GM20431 (cell line): ENCODE measurements at regions not wholly inside any gene's neighbourhood (a gene's known extent, or its start where the extent isn't known, plus 50 kb on each side); places are given as distances from the start of the nearest gene placed in this dataset.

Source experiments
- in situ Hi-C: fragments of 300-500 bp; cut with MseI, MboI; formaldehyde crosslinking; loops from one replicate; pipeline ENCODE4 v1.15.0; 2020; ENCODE audit warnings: low sequenced_read_pairs; ENCODE audit not compliant: unreplicated experiment

DNA sequence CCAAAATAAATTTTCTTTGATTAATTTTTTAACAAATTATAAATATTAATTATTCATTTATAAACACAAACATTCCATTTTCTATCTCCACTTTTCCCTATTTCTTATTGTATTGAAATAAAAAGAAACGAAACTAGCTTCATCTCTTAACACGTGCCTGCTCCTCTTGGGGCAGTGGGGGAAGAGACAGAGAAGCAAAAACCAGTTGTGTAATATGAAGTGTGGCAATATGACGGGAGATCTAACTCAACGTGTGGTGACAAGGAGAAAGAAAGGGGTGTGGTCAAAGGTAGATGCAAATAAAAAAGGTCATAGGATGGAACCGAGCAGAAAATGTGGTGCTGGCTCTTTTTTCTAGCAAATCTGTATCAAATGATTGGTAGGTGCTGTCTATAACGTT is 106.9 kb upstream of the SLC8A1 start:
- in situ Hi-C loops: loop anchor here (25.0 kb wide), 1 partner anchor 646 kb away; no protein-coding TSS in a partner anchor

GRCh38 chr2:40559175-40559574 is 107.3 kb upstream of the SLC8A1 start:
- in situ Hi-C loops: loop anchor here (25.0 kb wide), 1 partner anchor 647 kb away; no protein-coding TSS in a partner anchor

DNA sequence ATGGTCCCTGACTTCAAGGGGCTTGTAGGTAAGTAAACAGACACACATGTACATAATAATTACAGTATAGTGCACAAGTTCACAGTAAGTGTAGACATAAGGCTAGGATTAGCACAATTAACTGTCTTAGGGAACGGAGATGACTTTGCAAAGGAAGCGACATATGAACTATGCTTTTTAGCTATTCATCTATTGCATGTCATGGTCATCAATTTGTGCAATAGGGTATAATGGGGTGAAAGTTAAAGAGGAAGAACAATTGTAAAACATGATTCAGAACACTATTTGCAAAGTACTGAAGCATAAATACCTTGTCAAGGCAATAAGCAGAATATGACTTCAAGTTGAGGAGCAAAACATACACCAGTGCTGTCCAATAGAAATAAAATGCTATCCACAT is 112.3 kb upstream of the SLC8A1 start:
- in situ Hi-C loops: loop anchor here (25.0 kb wide), 1 partner anchor 652 kb away; no protein-coding TSS in a partner anchor

- in situ Hi-C loops: no loop called here
Observed at GRCh38 chr2:40579247-40579646, 127.4 kb upstream of the SLC8A1 start.

- in situ Hi-C loops: no loop called here
Observed at GRCh38 chr2:40584432-40584831, 132.5 kb upstream of the SLC8A1 start.

GRCh38 chr2:40591774-40592173 is 139.9 kb upstream of the SLC8A1 start:
- in situ Hi-C loops: no loop called here

DNA sequence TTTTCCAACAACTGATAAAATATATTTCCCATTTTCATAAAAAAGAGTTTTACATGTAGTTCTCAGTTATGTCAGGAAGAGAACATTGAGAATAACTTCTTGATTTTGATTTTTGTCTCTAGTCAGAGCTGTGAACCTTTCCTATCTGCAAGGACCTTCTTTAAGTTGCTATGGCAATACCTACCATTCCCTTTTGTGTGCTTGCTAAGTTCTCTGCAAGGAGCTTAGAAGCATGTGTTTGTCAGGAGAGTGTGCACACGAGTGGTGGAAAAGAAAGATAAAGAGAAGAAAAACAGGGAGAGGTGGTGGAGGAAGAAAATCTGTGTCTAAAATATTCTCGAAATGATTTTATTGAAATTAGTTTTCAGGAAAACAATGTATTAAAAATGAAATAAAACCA is 140.3 kb upstream of the SLC8A1 start:
- in situ Hi-C loops: no loop called here

- in situ Hi-C loops: no loop called here
Observed at GRCh38 chr2:40606862-40607261, 155.0 kb upstream of the SLC8A1 start.

- in situ Hi-C loops: no loop called here
Observed at GRCh38 chr2:40611196-40611595, 159.3 kb upstream of the SLC8A1 start.

DNA sequence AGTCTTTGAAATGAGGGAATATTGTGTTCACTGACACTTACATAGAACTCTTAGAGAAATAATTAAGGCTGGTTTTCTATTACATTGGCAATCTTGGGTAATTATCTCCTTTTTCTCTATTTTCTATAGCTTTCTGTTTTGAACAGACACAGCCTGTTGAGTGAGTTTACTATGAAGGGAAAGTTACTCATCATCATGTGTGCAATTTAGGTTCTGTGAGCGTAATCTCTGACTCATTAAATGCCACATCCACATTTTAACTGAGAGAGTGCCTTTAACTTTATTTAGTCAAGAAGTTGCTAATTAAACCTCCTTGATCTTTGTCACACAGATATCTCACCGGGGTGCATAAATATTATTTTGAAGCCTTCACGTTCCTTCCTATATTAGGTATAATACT is 174.0 kb upstream of the SLC8A1 start:
- in situ Hi-C loops: no loop called here

DNA sequence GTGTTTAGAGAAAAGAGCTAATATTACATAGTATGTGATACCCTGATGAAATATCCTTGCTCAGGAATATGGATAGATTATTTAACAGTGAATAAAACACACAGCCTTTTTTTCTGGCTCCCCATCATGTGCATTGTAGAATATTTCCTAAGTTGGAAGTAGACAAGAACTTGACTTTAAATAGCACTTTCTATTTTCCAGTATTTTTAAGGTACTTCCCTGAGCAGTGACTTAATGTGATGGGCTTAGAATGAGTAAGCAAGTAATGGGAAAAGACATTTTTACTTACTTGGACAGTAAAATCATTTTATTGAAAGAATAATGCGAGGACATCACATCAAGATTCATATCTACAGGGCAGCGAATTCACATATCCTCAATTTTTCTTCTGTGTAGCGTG is 176.7 kb upstream of the SLC8A1 start:
- in situ Hi-C loops: no loop called here

GRCh38 chr2:40629768-40630434 is 178.0 kb upstream of the SLC8A1 start:
- in situ Hi-C loops: no loop called here

- in situ Hi-C loops: no loop called here
Observed at GRCh38 chr2:40639320-40639719, 187.4 kb upstream of the SLC8A1 start.

- in situ Hi-C loops: no loop called here
Observed at GRCh38 chr2:40642237-40642636, 190.3 kb upstream of the SLC8A1 start.

GRCh38 chr2:40642726-40643125 is 190.8 kb upstream of the SLC8A1 start:
- in situ Hi-C loops: no loop called here

DNA sequence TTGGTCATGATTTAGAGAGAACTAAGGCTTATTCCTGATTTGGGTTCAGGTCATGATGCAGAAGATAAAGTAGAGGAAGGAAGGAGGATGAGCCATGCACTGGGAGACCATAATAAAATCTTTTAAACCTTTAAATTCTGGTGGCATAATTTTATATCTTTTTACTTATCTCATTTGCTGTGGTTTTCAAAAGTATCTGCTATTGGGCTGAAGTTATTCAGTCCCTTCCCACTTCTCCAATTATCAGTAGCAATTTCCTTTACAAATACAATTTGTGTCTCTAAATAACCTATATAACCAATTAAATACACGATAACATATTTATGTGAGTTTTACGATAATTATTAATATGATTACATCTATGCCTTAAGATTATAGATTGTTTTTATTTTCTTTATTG is 194.8 kb upstream of the SLC8A1 start:
- in situ Hi-C loops: no loop called here

- in situ Hi-C loops: no loop called here
Observed at GRCh38 chr2:40652155-40652554, 200.3 kb upstream of the SLC8A1 start.

GRCh38 chr2:40653829-40654228 is 201.9 kb upstream of the SLC8A1 start:
- in situ Hi-C loops: no loop called here

GRCh38 chr2:40654346-40654745 is 202.5 kb upstream of the SLC8A1 start:
- in situ Hi-C loops: no loop called here

GRCh38 chr2:40658941-40659340 is 207.1 kb upstream of the SLC8A1 start:
- in situ Hi-C loops: no loop called here

- in situ Hi-C loops: no loop called here
Observed at GRCh38 chr2:40665493-40666232, 213.8 kb upstream of the SLC8A1 start.

- in situ Hi-C loops: no loop called here
Observed at GRCh38 chr2:40666398-40666797, 214.5 kb upstream of the SLC8A1 start.
